MCF 10A (cell line): ENCODE measurements at regions not wholly inside any gene's neighbourhood (a gene's known extent, or its start where the extent isn't known, plus 50 kb on each side); places are given as distances from the start of the nearest gene placed in this dataset.

Source experiments
- BruUV-seq: library from RNA; stranded (reverse); fragments of 400-500 nt; replicated peaks from 2 replicates; lab custom pipeline; 2021; lab: Mats Ljungman, UMichigan
- CTCF ChIA-PET: fragments of 300-600 bp; sonication (Branson Sonifier 250); formaldehyde crosslinking; extraction: SDS; loops from one replicate; lab custom pipeline; 2021; ENCODE audit warnings: antibody characterized with exemption, inconsistent platforms; lab: Yijun Ruan, JAX
- POLR2A ChIA-PET: fragments of 300-600, 350-650 bp; sonication (Branson Sonifier 250); formaldehyde crosslinking; extraction: SDS; loops from one replicate; lab custom pipeline; 2020; ENCODE audit warnings: antibody characterized with exemption, inconsistent platforms; lab: Yijun Ruan, JAX
- DNase-seq: peaks from one replicate; pipeline ENCODE4 v3.0.0-alpha.2; 2018; ENCODE audit not compliant: unreplicated experiment
- H3K27ac Mint-ChIP-seq: one replicate; pipeline ENCODE4 v1.8.0; 2022; ENCODE audit warnings: mild to moderate bottlenecking, low read depth, mixed read lengths; ENCODE audit not compliant: unreplicated experiment
- H3K27me3 Mint-ChIP-seq: one replicate; pipeline ENCODE4 v1.8.0; 2022; ENCODE audit warnings: mixed read lengths; ENCODE audit not compliant: insufficient read depth, unreplicated experiment
- H3K36me3 Mint-ChIP-seq: one replicate; pipeline ENCODE4 v1.8.0; 2022; ENCODE audit warnings: mild to moderate bottlenecking, moderate library complexity, mixed read lengths; ENCODE audit not compliant: insufficient read depth, unreplicated experiment
- H3K4me1 Mint-ChIP-seq: one replicate; pipeline ENCODE4 v1.8.0; 2022; ENCODE audit warnings: mixed read lengths; ENCODE audit not compliant: insufficient read depth, unreplicated experiment
- H3K4me3 Mint-ChIP-seq: one replicate; pipeline ENCODE4 v1.8.0; 2022; ENCODE audit warnings: mild to moderate bottlenecking, moderate library complexity, mixed read lengths; ENCODE audit not compliant: unreplicated experiment
- H3K9me3 Mint-ChIP-seq: one replicate; pipeline ENCODE4 v1.8.0; 2022; ENCODE audit warnings: mixed read lengths; ENCODE audit not compliant: unreplicated experiment
- intact Hi-C: fragments of 100-400 bp; cut with micrococcal nuclease; formaldehyde crosslinking; loops from 2 replicates; pipeline ENCODE4 v1.14.1; 2022
- TF ChIP-seq, protein P1 (sequence below): fragments of 200-600 bp; IDR thresholded peaks from one replicate; pipeline ENCODE4 v1.8.0; 2022; ENCODE audit warnings: antibody characterized with exemption, mild to moderate bottlenecking; ENCODE audit not compliant: unreplicated experiment

DNA sequence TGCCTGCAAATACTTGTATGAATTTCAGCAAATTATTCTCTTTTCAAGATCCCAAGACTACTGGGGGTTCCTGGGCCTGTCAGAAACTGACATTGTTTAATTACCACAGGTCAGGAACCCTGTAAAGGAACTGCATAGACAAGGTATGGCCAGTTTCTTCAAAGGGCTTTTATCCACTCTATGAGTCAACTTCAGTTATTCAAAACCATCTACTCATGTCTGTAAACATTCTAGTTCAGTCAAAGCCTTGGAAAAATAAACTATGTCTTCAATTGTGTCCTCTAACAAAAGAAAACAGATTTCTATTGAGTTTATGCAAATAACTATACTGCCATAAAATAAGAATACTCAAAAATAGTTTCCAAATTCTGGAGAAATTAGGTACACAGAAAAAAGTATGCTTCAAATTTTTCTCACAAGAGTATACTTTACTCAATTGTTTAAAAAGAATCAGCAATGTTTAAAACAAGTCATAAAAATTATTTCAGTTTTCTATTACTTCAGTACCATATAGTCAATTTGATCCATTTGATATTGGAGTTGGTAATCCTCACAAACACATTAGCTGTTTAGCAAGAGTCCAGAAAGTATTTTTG, 486.4 kb upstream of the PCDH20 start:
- TF ChIP-seq, protein P1, sequence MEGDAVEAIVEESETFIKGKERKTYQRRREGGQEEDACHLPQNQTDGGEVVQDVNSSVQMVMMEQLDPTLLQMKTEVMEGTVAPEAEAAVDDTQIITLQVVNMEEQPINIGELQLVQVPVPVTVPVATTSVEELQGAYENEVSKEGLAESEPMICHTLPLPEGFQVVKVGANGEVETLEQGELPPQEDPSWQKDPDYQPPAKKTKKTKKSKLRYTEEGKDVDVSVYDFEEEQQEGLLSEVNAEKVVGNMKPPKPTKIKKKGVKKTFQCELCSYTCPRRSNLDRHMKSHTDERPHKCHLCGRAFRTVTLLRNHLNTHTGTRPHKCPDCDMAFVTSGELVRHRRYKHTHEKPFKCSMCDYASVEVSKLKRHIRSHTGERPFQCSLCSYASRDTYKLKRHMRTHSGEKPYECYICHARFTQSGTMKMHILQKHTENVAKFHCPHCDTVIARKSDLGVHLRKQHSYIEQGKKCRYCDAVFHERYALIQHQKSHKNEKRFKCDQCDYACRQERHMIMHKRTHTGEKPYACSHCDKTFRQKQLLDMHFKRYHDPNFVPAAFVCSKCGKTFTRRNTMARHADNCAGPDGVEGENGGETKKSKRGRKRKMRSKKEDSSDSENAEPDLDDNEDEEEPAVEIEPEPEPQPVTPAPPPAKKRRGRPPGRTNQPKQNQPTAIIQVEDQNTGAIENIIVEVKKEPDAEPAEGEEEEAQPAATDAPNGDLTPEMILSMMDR, result no peak
- DNase-seq, result no peak
- intact Hi-C loops, result no loop called here
- no peaks in the 10 kb centered on the region for H3K9me3 Mint-ChIP-seq
- H3K4me3 Mint-ChIP-seq, result no peak overlapping the region
- no peaks in the 10 kb centered on the region for H3K4me1 Mint-ChIP-seq
- BruUV-seq, result no TSS peak
- no peak overlapping the region for H3K27ac Mint-ChIP-seq
- ChIA-PET CTCF (no interaction called here), POLR2A (no interaction called here)
- H3K36me3 Mint-ChIP-seq, result no peaks in the 10 kb centered on the region
- H3K27me3 Mint-ChIP-seq, result peaks cover 7% of the 10 kb centered on the region

DNA sequence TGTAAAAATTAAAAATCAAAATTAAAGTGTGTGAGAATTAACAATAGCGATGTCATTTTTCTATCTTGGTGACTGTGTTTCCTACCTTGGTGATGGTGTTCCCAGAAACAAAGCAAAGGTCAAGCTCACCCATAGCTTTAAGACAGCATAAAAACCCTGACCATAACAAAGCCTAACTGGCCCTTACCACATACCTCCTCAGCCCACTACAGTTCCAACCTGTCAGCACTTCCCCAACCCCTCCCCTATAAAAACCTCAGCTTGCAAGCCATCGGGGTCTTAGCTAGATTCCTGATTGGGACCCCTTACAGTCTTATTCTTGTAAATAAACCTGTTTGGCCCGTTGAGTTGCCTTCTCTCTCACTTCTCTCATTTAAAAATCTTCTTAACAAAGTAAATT, 484.4 kb upstream of the PCDH20 start:
- no peaks in the 10 kb centered on the region for H3K4me1 Mint-ChIP-seq
- H3K4me3 Mint-ChIP-seq, result no peak overlapping the region
- no peak for DNase-seq
- ChIA-PET POLR2A (no interaction called here), CTCF (interaction anchor here (0.6 kb wide), 1 partner anchor 560 kb away, joined by 3 read pairs; no protein-coding TSS in a partner anchor)
- no TSS peak for BruUV-seq
- TF ChIP-seq, protein P1, result no peak
- H3K27me3 Mint-ChIP-seq, result peaks cover 7% of the 10 kb centered on the region
- no peaks in the 10 kb centered on the region for H3K9me3 Mint-ChIP-seq
- H3K36me3 Mint-ChIP-seq, result no peaks in the 10 kb centered on the region
- intact Hi-C loops, result no loop called here
- H3K27ac Mint-ChIP-seq, result no peak overlapping the region

DNA sequence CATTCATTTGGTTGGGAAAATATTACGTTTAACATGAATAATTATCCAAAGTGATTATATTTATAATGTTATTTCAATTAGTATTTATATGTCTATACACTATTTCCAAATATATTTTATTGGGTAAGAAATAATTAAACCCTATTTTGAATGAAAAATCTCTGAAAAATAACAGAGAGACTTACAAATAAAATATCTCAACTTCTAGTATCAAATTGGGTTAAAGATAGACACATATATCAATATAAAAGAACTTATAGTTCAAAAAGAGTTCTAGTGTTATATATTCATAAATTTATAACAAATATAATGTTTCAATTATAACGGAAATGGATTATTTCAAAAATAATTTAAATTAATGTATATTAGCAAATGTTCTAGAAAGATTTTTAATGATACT, 482.6 kb upstream of the PCDH20 start:
- H3K27ac Mint-ChIP-seq, result no peak overlapping the region
- BruUV-seq, result no TSS peak
- H3K36me3 Mint-ChIP-seq, result no peaks in the 10 kb centered on the region
- H3K27me3 Mint-ChIP-seq, result peaks cover 7% of the 10 kb centered on the region
- TF ChIP-seq, protein P1, result no peak
- DNase-seq, result no peak
- no peak overlapping the region for H3K4me3 Mint-ChIP-seq
- CTCF ChIA-PET, result no interaction called here
- POLR2A ChIA-PET, result no interaction called here
- no peaks in the 10 kb centered on the region for H3K9me3 Mint-ChIP-seq
- no peaks in the 10 kb centered on the region for H3K4me1 Mint-ChIP-seq
- intact Hi-C loops, result no loop called here

DNA sequence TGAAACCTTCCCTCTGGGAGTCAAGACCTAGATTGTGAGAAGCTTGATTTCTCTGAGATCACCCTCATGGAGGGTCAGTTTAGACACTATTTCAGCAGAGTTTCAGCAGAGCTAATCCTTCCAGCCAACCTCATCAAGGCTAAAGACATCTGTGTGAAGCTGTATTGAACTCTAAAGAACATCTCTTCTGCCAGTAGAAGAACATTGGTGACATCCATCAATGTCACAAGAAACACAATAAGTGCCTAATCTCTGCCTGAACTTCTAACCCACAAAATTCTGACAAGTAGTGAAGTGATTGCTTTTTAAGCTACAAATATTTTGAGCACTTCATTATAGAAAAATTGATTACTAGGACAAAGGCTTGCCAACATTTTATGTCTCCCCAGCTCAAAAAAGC, 475.8 kb upstream of the PCDH20 start:
- no TSS peak for BruUV-seq
- Mint-ChIP-seq H3K27ac (no peak overlapping the region), H3K4me1 (no peaks in the 10 kb centered on the region), H3K27me3 (no peaks in the 10 kb centered on the region), H3K4me3 (no peak overlapping the region), H3K36me3 (no peaks in the 10 kb centered on the region), H3K9me3 (no peaks in the 10 kb centered on the region)
- TF ChIP-seq, protein P1, result no peak
- intact Hi-C loops, result no loop called here
- ChIA-PET POLR2A (no interaction called here), CTCF (interaction anchor here (0.6 to 1.2 kb wide), 2 partner anchors 10 to 413 kb away, joined by 4 to 6 read pairs; no protein-coding TSS in a partner anchor)
- no peak for DNase-seq
